DMS 273 (cell line): ENCODE measurements at regions not wholly inside any gene's neighbourhood (a gene's known extent, or its start where the extent isn't known, plus 50 kb on each side); places are given as distances from the start of the nearest gene placed in this dataset.

ENCODE experiments used
- DNase-seq: peaks from one replicate; lab custom pipeline; 2025; ENCODE audit not compliant: unreplicated experiment; lab: John Stamatoyannopoulos, UW

DNA sequence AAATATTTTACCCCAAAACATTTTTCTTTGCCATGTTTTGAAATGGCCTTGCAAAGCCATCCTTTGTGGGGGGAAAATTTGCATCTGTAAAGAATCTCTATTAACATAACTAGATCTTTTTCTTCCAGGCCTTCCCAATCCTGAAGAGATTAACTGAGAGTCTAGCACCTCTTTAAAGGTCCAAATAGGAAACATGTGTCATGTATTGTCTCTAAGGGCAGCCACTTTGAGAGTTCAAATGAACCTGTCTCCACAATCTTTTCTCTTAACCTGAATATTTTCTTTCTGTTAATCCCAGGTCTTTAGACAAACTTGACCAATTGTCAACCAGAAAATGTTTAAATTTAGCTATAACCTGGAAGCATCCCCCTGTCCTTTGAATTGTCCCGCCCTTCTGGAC lies 236.6 kb upstream of the PROK2 start:
- DNase-seq = no peak

DNA sequence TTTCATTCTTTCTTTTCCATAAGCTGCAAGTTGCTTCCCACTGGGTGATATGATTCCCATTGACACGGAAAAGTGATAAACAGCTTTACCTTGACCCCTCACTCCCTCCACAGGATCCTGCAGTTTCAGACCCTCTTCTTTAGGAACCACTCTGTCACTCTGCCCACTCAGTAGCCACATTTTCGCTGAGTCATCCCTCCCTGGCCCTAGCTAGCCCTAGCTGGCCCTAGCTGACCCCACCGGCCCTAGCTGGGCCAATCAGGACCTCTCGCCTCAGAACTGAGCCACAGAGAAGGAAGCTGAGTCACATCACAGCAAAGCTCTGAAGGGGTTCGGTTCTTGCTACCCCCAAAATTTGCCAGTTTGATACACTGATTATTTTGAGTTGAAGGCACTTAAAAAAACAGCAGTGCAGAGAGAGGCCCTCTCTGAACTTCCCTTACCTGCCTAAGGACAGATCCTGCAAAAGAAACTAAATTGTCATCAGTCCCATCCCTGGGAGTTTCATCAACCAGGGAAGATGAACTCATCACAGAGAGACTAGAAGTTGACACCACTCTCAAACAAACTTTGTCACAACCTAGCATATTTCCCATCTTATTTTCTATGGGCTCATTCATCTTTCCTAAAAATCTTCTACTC lies 233.5 kb upstream of the PROK2 start:
- DNase-seq = no peak

DNA sequence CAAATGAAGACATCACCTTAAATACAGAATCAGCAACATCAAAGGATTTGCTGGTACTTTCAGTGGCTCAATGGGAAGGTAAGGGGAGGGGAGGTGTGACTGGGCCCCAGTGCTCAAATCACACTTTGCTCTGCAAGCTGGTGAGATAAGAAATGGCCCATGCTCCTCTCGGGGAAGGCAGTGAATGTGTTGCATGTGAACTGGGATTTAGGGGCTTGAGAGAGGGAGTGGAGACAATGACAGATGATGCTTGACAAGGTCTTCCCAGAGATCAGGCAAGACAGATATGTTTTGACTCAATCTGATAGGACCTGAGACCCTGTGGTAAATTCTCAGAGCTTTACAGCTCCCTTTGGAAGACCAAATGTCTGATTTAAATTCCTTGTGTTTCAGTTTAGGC lies 233.0 kb upstream of the PROK2 start:
- DNase-seq = no peak

GRCh38 chr3:72017311-72017710 lies 232.4 kb upstream of the PROK2 start:
- DNase-seq = no peak

DNA sequence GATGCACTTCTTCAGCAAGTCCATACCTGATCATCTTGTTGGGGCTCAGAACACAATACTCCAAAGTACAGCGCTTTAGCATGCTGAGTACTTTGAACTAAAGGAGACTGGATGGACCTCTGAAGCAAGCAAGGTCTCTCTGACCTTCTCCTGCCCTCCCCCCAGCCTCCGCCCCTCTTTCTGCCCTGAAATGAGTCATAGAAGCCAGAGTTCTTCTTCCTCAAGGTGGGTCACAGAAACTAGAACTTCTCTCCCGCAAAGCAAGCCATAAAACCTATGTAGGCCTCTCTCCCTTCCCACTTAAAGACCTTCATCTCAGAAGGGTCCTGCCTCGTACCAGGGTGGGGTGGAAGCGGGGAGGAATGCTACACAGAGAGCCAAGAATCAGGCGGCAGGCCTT lies 230.5 kb upstream of the PROK2 start:
- no peak for DNase-seq

DNA sequence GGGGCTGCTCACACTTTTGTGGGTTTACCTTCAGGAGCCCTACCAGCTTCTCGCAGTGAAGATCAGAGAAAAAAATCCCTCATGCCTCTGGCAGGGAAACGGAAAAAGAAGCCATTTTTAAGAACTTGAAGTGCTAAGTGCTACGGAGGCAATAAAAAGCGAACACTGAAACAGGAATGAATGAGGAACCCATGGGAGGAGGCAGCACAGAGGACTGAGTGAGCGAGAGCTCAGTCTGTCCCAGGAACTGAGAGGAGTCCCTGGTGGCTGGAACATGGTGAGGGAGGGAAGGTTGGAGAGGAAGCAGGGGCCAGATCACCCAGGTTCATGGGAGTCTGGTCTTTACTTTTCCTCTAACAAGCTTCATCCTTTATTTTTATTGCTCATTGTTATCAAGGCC lies 228.1 kb upstream of the PROK2 start:
- no peak for DNase-seq

DNA sequence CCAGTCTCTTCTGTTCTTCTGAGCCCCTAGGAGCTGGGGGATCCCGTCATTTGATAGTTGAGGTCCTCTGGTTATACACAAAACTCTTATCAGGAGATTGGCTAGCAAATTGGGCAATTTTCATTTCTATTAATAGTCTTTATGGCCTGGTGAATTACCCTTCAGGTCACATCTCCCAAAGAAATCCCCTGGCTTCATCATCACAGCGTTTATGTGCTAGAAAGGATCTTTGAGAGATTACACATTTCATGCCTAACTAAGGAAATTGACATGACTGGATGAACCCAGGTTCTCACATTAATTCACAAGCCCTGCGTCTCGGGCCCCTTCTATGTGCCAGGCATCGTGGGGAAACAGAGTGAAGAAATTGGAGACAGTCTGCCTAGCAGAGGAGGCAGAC lies 227.4 kb upstream of the PROK2 start:
- DNase-seq = no peak

- DNase-seq = no peak
These were observed 226.5 kb upstream of the PROK2 start for GRCh38 chr3:72011485-72011884.

- no peak for DNase-seq
These were observed 225.0 kb upstream of the PROK2 start for GRCh38 chr3:72009851-72010443.

DNA sequence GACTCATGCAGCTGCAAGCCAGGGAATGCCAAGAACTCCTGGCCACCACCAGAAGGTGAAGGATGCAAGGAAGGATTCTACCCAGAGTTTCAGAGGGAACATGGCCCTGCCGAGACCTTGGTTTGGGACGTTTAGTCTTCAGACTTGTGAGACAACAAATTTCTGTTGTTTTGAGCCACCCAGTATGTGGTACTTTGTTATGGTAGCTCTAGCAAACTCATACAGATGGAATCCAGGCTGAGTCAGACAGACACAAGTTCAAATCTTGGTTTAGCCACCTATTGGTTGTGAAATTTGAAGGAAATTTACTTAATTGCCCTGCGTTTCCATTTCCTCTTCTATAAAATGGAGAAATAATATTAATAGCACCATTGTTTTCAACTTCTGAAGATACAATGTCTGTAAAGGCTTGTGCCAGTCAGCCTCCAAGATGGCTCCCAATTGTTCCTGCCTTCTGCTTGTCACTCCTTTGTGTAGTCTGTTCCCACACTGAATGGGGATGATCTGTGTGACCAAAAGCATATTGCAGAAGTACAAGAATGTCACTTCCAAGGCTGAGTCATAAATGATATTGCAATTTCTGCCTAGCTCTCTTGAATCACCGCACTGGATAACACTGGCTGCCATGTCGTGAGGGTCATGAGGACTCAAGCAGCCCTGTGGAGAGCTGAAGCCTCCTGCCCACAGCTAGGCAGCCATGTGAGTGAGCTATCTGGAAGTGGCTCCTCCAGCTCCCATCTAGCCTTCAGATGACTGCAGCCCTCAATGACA lies 223.5 kb upstream of the PROK2 start:
- no peak for DNase-seq

- DNase-seq = no peak
These were observed 221.9 kb upstream of the PROK2 start for GRCh38 chr3:72006631-72007556.

DNA sequence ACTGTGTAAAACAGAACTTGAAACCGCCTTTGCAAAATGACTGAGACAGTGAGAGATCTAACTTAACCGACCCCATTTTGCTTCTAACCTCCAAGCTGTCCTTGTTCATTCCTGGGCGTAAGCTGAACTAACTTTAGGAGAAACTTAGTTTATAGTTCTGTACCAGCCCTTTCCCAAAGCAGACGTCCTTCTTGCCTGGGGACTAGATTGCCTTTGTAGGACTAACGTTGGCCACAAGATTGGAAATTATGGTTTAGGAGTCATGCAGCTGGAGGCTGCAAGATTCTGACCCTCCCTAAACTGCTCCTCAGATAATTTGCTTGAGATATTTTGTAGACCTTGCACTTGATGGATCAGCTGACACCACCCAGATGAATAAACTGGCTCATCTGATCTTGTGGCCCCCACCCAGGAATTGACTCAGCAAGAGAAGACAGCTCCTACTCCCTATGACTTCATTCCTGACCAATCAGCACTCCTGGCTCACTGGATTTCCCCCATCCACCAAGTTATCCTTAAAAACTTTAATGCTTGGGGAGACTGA lies 219.9 kb upstream of the PROK2 start:
- DNase-seq = no peak

- no peak for DNase-seq
These were observed 219.0 kb upstream of the PROK2 start for GRCh38 chr3:72003936-72004335.

GRCh38 chr3:72001758-72002157 lies 216.8 kb upstream of the PROK2 start:
- DNase-seq = no peak

DNA sequence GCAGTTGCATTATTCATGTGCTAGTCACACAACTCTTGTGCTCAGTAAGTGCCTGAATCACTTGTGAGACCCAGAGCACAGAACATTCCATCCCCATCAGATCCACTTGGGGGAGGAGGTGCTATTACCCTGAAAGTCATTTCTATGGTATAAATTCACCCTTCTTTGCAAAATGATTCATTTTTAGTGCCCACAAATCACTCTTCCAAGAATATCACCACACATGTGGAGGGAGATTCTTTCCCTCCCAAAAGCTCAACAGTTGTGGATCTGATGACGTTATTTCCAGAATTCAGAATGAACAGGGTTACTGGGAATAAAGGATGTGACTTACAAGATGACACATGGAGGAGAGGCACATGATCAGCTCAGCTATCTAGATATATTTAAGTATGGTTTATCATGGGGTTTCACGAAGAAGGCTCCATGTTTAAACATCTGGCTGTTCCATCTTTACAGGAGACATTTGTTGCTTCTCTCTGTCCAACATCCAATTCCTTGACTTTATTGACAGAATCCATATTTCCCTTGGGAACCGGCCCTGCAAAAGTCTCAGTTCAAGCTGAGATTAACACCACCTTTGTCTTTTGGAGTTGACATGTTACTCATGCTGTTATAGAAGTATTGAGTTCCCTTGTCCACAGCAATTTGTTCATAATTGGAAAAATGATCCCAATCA lies 214.2 kb upstream of the PROK2 start:
- DNase-seq = no peak

- DNase-seq = no peak
These were observed 212.2 kb upstream of the PROK2 start for GRCh38 chr3:71997066-71997653.

DNA sequence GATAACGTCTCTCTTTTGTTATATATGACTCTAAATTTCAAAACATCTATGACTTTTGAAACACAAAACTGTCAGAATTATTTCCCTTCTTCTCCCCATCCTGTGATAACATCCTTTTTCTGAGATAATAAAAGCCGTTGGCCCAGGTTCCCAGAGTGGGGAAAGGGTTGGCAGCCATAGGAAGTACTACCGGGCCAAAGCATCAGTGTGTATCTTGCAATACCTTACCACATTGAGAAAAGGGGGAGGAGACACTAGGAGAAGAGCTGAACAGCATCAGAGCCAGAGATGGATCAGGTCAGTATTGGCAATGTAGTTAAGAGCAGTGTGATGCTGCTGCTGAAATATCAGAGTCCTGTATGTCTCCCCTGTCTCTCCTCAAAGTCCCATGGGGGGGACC lies 210.0 kb upstream of the PROK2 start:
- no peak for DNase-seq

DNA sequence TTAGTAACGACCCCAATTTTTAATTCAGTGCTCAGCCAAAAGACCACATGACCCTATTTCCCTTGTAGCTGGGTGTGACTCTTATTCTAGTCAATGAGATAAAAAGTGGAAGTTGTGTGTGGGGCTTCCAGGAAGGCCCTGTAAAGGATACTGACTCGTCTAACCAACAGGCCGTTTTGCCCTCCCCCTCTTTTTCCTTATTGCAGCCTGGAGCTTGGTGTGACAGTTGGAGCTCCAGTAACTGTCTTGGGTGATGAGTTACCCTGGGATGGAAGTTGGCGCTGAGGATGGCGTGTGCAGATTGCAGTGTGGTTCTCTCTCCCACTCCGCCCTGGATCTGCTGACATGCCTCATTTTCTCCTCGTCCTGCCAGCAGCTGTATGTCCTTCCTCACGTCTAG lies 209.3 kb upstream of the PROK2 start:
- no peak for DNase-seq

DNA sequence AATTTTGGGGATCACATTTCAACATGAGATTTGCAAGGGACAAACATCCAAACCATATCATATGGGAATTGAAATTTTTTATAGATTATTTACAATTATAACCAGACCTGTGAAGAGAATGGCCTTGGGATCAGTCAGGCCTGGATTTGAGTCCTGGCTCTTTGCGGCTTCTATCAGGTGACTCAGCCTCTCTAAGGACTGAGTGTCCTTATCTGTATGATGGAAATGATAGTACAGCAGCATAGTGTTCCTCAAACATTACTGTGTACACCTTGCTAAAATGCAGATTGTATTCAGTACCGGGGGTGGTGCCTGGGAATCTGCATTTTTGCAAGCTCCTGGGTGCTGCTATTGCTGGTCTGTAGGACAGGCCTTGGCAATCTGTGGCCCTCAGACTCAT lies 206.7 kb upstream of the PROK2 start:
- DNase-seq = no peak

GRCh38 chr3:71991046-71991445 lies 206.1 kb upstream of the PROK2 start:
- no peak for DNase-seq
